ENCODE measurements at regions not wholly inside any gene's neighbourhood (a gene's known extent, or its start where the extent isn't known, plus 50 kb on each side); places are given as distances from the start of the nearest gene placed in this dataset.
A peak's percentile ranks its signal among the peaks of the same experiment; 100 is the strongest.

DNA sequence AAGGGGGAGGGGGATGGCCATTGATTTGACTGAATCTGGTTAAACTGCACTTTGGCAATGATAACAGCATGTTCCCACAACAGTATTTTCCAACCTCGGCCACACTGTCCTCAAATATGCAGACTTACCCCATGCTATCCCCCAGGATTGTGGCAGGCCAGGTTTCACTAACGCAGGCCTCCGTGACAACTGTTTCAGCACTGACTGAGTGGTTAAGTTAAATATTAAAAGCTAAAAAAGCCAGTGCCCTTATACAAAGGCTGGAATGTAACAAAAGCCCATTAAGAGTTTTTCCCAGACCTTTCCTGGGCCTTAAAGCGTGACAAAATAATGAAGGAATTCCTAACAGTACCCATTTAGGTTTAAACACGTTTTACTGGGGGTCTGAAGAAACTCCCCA, 202.9 kb downstream of the USP25 start:
- TF ChIP-seq, protein P1, sequence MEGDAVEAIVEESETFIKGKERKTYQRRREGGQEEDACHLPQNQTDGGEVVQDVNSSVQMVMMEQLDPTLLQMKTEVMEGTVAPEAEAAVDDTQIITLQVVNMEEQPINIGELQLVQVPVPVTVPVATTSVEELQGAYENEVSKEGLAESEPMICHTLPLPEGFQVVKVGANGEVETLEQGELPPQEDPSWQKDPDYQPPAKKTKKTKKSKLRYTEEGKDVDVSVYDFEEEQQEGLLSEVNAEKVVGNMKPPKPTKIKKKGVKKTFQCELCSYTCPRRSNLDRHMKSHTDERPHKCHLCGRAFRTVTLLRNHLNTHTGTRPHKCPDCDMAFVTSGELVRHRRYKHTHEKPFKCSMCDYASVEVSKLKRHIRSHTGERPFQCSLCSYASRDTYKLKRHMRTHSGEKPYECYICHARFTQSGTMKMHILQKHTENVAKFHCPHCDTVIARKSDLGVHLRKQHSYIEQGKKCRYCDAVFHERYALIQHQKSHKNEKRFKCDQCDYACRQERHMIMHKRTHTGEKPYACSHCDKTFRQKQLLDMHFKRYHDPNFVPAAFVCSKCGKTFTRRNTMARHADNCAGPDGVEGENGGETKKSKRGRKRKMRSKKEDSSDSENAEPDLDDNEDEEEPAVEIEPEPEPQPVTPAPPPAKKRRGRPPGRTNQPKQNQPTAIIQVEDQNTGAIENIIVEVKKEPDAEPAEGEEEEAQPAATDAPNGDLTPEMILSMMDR (IDR thresholded peaks at IDR 0.05; ENCODE audit: insufficient read depth, low read length), result no peak
- no peak overlapping the region for H3K4me3 ChIP-seq (ENCODE audit: low read depth, low read length)
- DNase-seq (ENCODE audit: low read depth), result no peak

DNA sequence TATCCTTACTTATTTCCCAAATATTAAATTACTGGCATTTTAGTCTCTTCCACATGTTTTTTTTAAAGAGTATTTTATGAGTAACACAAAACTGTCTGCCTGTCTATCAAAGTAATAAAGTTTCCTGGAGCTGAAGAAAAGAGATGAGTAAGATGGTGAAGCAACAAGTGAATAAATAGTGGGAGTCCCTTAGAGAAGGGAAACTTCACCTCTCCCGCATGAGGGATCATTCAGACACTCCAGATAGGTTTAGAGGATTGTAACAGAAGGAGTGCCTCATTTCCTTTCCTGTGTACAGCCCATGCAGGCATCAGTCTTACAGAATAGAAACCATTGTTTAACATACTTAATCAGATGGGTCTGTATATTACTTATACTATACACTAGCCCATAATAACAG, 205.7 kb downstream of the USP25 start:
- H3K4me3 ChIP-seq (ENCODE audit: low read depth, low read length), result no peak overlapping the region
- TF ChIP-seq, protein P1 (IDR thresholded peaks at IDR 0.05; ENCODE audit: insufficient read depth, low read length), result no peak
- no peak for DNase-seq (ENCODE audit: low read depth)

- no peak overlapping the region for H3K4me3 ChIP-seq (ENCODE audit: low read depth, low read length)
- TF ChIP-seq, protein P1 (IDR thresholded peaks at IDR 0.05; ENCODE audit: insufficient read depth, low read length), result no peak
- peak; percentile 24 for DNase-seq (ENCODE audit: low read depth)
These were observed 213.4 kb downstream of the USP25 start for GRCh38 chr21:15943009-15943666.

DNA sequence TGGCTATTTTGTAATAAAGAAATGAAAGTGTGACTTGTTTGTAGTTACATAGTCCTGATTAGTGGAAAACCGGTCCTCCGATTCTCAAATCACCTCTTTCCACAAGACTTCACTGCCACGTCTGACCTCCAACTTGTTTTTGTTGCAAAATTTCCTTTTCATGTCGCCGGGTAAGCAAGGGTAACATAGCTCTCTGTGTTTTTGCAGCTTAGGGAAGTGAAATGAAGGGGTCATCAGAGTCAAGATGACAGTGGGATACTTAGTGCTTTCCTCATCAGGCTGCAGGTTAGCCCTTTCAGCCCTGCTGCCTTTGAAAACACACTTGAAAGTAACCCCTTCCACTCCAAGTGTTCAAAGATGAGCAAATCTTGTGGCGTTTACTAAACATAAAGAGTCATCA, 217.9 kb downstream of the USP25 start:
- no peak for DNase-seq (ENCODE audit: low read depth)
- H3K4me3 ChIP-seq (ENCODE audit: low read depth, low read length), result no peak overlapping the region
- TF ChIP-seq, protein P1 (IDR thresholded peaks at IDR 0.05; ENCODE audit: insufficient read depth, low read length), result no peak

GRCh38 chr21:15953551-15954116, 223.9 kb downstream of the USP25 start:
- no peak for DNase-seq (ENCODE audit: low read depth)
- TF ChIP-seq, protein P1 (IDR thresholded peaks at IDR 0.05; ENCODE audit: insufficient read depth, low read length), result no peak
- no peak overlapping the region for H3K4me3 ChIP-seq (ENCODE audit: low read depth, low read length)

DNA sequence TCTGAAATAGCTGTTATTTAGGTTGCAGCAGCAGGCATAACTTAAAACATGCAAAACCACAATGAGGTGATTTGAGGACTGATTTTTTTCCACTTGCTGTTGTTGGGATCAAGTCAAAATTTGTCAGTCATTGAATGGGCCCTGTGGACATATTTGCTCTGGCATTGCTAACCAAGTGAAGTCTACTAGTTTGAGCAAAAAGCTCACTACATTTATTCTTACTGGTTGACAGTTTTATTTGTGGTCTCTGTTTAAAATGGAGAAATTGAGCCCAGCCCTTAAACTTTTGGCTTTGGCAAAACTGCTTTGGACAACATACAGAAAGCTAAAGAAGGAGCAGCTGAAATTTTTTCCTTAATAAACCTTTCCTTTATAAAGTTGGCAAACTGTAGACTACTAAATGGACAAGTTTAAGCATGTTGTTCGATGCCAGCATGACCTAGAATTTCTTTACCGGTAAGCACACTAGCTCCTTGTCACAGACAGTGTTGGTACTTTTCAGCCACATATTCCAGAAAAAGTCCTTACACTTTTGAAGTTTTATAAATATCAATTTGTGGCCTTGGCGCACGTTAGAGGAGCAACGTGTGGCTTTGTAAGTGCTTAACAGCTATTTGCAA, 234.6 kb downstream of the USP25 start:
- peak; percentile 10 for DNase-seq (ENCODE audit: low read depth)
- TF ChIP-seq, protein P1 (IDR thresholded peaks at IDR 0.05; ENCODE audit: insufficient read depth, low read length), result no peak
- H3K4me3 ChIP-seq (ENCODE audit: low read depth, low read length), result no peak overlapping the region
